HPDE6-E6E7 (cell line): ENCODE measurements at regions not wholly inside any gene's neighbourhood (a gene's known extent, or its start where the extent isn't known, plus 50 kb on each side); places are given as distances from the start of the nearest gene placed in this dataset.

Experiments
- DNase-seq: peaks from one replicate; pipeline ENCODE4 v3.0.0; 2011; ENCODE audit warnings: missing footprints; ENCODE audit errors: extremely low spot score

DNA sequence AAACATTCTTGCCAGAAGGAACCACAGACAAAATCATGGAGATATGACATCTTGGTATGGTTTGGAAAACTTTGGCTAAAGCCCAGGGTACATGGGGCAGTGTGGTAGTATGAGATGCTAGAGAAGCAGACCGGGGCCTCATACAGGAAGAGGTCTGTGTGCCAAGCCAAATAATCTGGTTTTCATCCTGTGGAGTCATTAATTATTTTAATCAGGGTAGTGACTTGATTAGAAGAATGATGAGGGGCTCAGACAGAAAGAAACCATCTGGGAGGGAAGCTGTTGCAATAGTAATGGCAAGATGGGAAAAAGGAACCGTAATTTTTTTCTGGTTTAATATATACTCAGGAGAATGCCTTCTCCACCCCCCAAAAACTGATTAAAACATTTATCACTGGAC lies 318.0 kb downstream of the BRINP2 start:
- DNase-seq, result no peak

DNA sequence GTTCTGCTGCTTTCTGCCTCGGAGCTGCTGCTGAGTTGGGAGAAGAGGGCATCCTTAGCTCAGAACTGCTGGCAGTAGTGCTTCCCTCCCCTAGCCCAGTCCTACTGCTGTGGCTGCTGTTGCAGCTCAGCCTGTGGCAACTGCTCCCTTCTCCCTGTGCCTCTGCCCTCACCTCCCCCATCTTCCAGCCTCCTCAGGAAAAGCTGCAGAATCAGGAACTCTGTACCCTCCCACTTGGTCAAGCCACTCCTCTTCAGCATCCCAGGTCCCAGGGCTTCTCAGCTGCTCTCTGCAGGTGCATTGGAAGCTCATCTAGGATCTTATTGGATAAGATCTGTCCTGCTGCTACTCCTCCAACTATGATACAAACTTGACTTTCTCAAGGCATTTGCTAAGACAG lies 316.7 kb downstream of the BRINP2 start:
- DNase-seq, result no peak

GRCh38 chr1:177480741-177481305 lies 310.1 kb downstream of the BRINP2 start:
- DNase-seq, result no peak

DNA sequence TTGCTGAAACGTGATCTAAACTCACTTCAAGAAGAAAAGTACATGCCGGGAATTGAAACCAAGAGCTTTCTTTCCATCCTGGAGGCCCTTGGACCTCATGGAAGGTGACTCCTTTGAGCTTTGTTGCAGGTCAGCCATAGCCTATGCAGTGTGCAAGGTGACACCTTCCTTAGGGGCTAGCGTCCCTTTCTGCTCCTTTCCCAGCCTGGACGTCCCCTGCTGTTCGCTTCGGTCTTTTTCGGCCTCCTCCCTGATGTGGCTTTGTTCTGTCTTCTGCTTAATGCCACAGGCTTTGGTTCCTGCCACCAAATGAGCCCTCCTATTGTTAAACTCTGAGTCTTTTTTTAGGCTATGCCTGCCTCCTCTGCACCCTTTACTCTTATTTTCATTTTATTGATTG lies 308.8 kb downstream of the BRINP2 start:
- DNase-seq, result no peak

DNA sequence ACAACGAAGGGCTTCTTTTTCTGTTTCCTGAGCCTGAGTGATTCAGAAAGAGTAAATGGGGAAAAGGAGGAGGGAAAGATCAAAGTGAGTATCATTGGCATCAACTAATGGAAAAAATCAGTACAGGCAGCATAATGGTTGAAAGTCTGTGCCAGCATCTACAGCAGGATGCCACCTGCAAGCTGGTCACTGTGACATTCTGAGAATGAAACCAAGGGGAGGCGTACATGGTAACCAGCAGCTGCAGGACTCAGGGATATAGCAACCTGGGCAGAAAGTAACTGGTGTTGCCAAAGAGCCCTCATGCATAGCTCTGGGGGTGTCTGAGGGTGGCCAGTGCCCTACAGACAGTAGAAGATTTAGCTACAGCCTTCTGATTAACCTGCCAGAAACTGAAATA lies 305.9 kb downstream of the BRINP2 start:
- no peak for DNase-seq

DNA sequence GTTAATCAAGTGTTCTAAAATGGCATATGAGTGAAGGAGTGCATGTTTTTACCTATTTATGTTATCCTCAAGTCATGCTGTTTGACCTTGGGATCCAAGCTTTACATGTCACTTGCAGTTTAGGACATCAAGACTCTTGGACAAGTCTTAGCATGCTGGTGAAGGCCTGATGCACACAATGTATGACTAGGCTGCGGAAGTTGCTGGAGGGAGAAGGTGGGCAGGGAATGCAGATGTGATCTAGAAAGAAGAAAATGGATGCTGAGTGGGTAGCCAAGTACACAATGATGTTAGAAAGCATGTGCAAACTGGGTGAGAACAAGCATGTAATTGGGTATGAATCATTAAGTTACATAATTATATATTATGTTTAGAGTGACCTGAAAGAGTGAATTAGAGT lies 301.8 kb downstream of the BRINP2 start:
- no peak for DNase-seq

DNA sequence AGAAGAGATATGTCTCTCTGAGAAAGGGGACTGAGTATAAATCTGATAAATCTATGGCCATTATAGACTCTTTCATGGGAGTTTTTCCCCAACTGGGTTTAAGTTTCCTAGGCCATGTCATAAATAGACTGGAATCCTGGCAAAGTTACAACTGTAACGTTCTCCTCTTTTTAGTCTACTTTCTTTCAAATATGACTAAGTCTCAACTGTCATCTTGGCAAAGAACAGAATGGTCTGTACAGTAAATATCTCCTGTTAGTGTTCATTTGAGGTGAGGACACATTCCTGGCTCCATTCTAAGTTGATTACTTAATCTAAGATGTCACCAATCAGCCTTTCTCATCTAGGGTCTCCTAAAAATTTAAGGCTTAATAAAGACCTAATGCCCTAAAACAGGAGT lies 300.5 kb downstream of the BRINP2 start:
- no peak for DNase-seq

GRCh38 chr1:177469519-177469918 lies 298.8 kb downstream of the BRINP2 start:
- no peak for DNase-seq

DNA sequence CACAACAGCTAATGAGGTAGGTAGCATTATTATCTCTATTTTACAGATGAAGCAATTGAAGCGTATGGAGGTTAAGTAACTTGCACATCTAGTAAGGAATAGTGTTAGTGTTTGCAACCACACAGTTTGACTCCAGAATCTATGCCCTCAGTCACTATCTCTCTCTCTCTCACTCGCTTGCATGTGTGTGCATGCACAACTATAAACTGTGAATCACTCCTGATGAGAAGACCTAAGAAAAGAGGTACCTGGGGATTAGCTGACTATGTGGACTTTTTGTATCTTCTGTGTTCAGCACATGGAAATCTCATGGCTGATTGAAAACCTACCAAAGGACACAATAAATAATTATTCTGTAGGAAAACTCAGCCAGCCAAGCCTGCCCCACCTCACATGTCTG lies 295.5 kb downstream of the BRINP2 start:
- no peak for DNase-seq

GRCh38 chr1:177464686-177465085 lies 293.9 kb downstream of the BRINP2 start:
- DNase-seq, result no peak

DNA sequence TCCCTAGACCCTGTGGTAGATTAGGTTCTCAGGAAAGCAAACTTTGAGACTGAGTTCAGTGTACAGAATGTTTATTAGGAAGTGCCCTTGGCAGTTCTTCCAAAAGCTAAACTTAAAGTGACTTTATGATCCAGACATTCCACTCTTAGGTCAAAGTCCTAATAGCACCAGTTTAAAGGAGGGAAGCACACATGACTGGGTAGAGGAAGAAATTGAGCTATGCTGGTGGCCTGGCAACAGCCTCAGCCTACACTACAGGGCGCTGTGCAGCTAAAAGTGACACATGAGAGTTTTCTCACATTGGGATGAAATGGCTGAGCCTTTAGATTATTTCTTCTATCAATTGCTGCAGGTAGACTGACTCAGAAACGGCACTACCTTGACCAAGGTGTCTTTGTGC lies 280.4 kb downstream of the BRINP2 start:
- no peak for DNase-seq

- DNase-seq, result no peak
Measured at GRCh38 chr1:177448652-177449357, 278.0 kb downstream of the BRINP2 start.

DNA sequence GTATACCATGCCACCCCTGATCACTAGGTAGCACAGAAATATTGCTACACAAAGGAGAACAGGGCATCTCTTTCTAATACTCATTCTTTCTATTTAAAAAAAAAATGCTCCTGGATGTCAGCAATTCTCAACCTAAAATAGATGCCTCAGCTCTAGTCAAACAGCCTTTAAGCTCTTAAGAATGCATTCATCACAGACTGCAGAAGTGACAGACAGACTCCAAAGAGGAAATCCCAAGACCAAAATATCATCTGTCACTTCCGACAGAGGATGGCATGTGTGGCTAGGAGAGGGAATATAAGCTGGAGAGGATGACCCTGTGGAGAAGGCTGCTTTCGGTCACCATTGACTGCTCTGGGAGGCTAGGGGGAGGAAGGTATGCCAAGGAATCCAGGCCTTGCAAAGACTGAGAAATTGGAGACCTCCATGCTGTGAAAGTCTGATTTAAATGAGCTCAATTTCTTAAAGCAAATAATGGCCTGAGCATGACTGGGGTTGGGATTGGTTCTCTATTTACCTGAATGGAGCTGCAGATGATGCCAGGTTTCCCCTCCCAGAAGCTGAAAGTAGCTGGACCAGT lies 277.4 kb downstream of the BRINP2 start:
- DNase-seq, result no peak

DNA sequence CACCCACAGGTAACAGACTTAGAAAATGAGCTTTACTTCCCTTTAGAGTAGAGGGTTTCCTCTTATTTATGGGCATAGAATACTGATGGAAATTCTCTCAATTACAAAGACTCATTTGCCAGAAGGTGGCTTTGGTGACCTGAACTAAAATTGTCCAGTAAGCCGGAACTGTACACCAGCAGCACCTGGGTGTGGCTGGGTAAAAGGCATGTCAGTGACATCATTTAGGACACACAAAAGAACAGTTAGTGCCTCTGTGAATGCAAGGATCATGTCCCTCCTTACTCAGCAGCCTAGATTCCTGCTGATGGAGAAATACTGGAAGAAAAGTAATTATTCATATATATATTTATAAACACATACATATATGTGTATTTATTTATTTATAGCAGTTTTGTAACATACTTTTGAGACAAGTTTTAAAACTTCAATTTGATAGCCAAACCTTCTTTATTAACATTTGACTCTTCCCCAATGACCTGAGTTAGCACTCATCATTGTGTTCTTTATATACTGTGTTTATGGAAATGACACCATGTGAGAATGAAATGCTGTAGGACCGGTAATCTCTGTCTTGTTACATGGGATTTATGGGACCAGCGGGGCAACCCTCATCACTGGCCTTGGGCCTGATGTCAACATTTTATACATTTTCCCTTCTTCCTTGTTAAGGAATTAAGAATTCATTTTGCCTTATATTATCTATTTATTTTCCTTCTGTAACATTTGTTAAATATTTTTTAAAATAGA lies 274.4 kb downstream of the BRINP2 start:
- no peak for DNase-seq

DNA sequence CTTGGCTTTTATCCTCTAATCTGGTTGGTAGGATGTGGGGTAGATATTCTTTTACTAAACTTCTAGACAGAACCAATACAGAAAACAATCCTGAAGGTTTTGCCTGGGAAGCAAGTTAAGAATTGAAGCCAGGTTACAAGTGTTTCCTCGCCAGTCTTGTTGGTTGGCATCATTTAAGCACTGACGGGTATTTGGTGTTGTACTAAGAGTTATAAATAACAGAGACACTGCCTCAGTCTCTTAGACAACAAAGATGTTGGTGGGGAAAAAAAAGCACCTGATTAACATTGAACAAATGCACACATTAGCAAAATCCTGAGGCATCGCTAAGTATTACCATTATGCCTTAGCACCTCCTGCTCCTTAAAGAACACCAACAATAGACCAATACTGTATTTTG lies 272.2 kb downstream of the BRINP2 start:
- no peak for DNase-seq

- DNase-seq, result no peak
Measured at GRCh38 chr1:177442584-177442983, 271.8 kb downstream of the BRINP2 start.

DNA sequence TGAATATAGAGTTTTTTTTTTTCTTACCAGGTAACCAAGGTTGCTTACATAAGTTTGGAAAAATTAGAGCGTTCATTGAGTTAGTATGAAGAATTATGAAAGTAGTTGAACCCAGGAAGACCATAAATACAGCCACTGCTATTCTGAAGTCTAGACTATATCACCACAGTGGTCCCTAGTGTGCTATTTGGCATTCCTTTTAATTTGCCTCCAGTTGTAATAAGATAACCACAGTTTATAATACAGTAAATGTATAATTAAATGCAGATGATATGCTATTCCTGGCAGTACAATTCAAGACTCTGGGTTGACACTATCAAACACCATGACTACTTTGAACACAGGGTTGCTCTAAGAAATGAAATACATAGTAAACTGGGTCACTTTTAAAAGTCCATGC lies 270.5 kb downstream of the BRINP2 start:
- no peak for DNase-seq

GRCh38 chr1:177440821-177441220 lies 270.1 kb downstream of the BRINP2 start:
- DNase-seq, result no peak

- no peak for DNase-seq
Measured at GRCh38 chr1:177439301-177439700, 268.5 kb downstream of the BRINP2 start.

- no peak for DNase-seq
Measured at GRCh38 chr1:177435364-177435763, 264.6 kb downstream of the BRINP2 start.

GRCh38 chr1:177432897-177433296 lies 262.1 kb downstream of the BRINP2 start:
- DNase-seq, result no peak

GRCh38 chr1:177431123-177431522 lies 260.4 kb downstream of the BRINP2 start:
- DNase-seq, result no peak

DNA sequence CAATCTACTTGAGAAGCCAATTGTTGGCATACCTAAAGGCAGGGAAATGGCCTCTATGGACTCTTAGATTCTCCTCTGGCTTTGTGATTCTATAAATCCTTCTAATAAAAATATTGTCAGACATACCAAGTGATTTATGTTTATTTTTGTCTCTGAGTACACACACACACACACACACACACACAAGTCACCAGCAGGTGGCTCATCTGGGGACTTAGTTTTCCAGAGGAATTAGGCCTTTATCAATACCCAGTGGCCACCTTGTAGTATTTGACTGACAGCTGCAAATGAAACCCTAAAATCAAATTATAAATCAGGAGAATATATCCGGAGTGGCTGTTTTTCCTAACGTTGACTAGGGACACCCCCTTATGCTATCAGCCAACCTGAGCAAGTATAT lies 258.5 kb downstream of the BRINP2 start:
- no peak for DNase-seq
